ENCODE measurements at regions not wholly inside any gene's neighbourhood (a gene's known extent, or its start where the extent isn't known, plus 50 kb on each side); places are given as distances from the start of the nearest gene placed in this dataset.

DNA sequence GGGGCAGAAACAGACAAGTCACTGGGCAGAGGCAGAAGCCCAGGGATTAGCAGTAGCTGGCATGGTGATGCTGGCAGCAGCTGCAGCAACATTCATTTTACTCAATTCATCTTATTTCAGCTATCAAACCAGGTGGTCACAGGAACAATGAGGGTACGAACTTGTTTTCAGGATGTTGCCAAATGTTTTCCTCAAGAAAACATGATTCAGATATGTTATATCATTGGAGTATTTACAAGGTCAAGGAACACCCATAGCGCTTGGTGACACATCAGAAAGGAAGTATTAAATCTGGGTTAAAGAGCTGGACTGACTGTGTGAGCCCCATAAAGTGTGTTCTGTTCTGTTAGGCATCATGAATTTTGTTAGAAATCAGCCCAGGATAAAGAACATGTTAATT lies 456.9 kb upstream of the ID4 start:
- TF ChIP-seq YY1 (IDR thresholded peaks at IDR 0.05; ENCODE audit: insufficient read depth, insufficient read length), result no peak
- no peak for TF ChIP-seq SUZ12 (IDR thresholded peaks at IDR 0.05; ENCODE audit: extremely low read depth, insufficient read depth, insufficient read length)

All from NT2/D1 (cell line).